Uterus (tissue), 3 donors: ENCODE measurements at regions not wholly inside any gene's neighbourhood (a gene's known extent, or its start where the extent isn't known, plus 50 kb on each side); places are given as distances from the start of the nearest gene placed in this dataset.

Experiments used
- DNase-seq, 2 donors: peaks; one replicate each; pipeline ENCODE4 v3.0.0-alpha.2; 2019 to 2020
- H3K27ac ChIP-seq, 2 donors: fragments of 200-600 bp; sonication (generic); 1 replicate in 1 of 2; 2 replicates in 1 of 2; pipeline ENCODE4 v1.5.1; 2016 to 2018
- H3K27me3 ChIP-seq, 2 donors: fragments of 200-600 bp; sonication (generic); one replicate each; pipeline ENCODE4 v1.5.1; 2018 to 2019; ENCODE audit warnings: control low read depth in 1 of 2
- H3K36me3 ChIP-seq, 2 donors: fragments of 200-600 bp; sonication (generic); one replicate each; pipeline ENCODE4 v1.5.1; 2019; ENCODE audit warnings: control low read depth in 1 of 2
- H3K4me1 ChIP-seq, 2 donors: fragments of 200-600 bp; sonication (generic); one replicate each; pipeline ENCODE4 v1.5.1; 2018 to 2019; ENCODE audit warnings: control low read depth in 1 of 2
- H3K4me3 ChIP-seq, 2 donors: fragments of 200-600 bp; sonication (generic); 1 replicate in 1 of 2; 2 replicates in 1 of 2; pipeline ENCODE4 v1.5.1; 2018 to 2019; ENCODE audit warnings: mild to moderate bottlenecking in 1 of 2
- H3K9me3 ChIP-seq, 2 donors: fragments of 200-600 bp; sonication (generic); one replicate each; pipeline ENCODE4 v1.5.1; 2019; ENCODE audit warnings: control low read depth in 1 of 2
- CTCF ChIP-seq, 4 experiments: fragments of 200-600 bp in 2 of 4; fragments of 450-650 bp in 2 of 4; sonication (generic) in 2 of 4; IDR thresholded peaks; one replicate each; pipeline ENCODE4 v1.5.1; 2016 to 2019; ENCODE audit warnings: antibody characterized with exemption in 4 of 4, mild to moderate bottlenecking in 2 of 4, moderate library complexity in 1 of 4
- POLR2A ChIP-seq, 2 donors: fragments of 450-650 bp; IDR thresholded peaks; one replicate each; pipeline ENCODE4 v1.6.1; 2016; ENCODE audit warnings: antibody characterized with exemption in 2 of 2, mild to moderate bottlenecking in 1 of 2, moderate library complexity in 1 of 2
- intact Hi-C: fragments of 100-400 bp; cut with DNase I; formaldehyde crosslinking; loops from one replicate; pipeline ENCODE4 v1.15.1; 2023; ENCODE audit warnings: low total_unique reads
- donor health status: DM: yes; HTN: yes; CAD: no.

- H3K4me3 ChIP-seq: no peak overlapping the region
- H3K27ac ChIP-seq: no peak overlapping the region
- H3K27me3 ChIP-seq: no peaks in the 10 kb centered on the region
- intact Hi-C loops: no loop called here
- H3K36me3 ChIP-seq: no peaks in the 10 kb centered on the region
- H3K4me1 ChIP-seq: no peaks in the 10 kb centered on the region
- DNase-seq: no peak
- no peaks in the 10 kb centered on the region for H3K9me3 ChIP-seq
- TF ChIP-seq CTCF (IDR thresholded peaks at IDR 0.05): no peak
- TF ChIP-seq POLR2A (IDR thresholded peaks at IDR 0.05): no peak
Measured at GRCh38 chr3:28690176-28690575, 341.6 kb upstream of the AZI2 start.

GRCh38 chr3:28698706-28699105 lies 350.1 kb upstream of the AZI2 start:
- Histone ChIP-seq H3K36me3 (no peaks in the 10 kb centered on the region), H3K9me3 (no peaks in the 10 kb centered on the region), H3K27me3 (no peaks in the 10 kb centered on the region), H3K27ac (no peak overlapping the region), H3K4me3 (no peak overlapping the region), H3K4me1 (no peaks in the 10 kb centered on the region)
- DNase-seq: no peak
- TF ChIP-seq POLR2A (IDR thresholded peaks at IDR 0.05) (no peak), CTCF (IDR thresholded peaks at IDR 0.05) (no peak)
- intact Hi-C loops: no loop called here

- TF ChIP-seq CTCF (IDR thresholded peaks at IDR 0.05): no peak
- no peak for TF ChIP-seq POLR2A (IDR thresholded peaks at IDR 0.05)
- no peak overlapping the region for H3K4me3 ChIP-seq
- H3K27ac ChIP-seq: no peak overlapping the region
- no peaks in the 10 kb centered on the region for H3K9me3 ChIP-seq
- no peaks in the 10 kb centered on the region for H3K27me3 ChIP-seq
- H3K4me1 ChIP-seq: no peaks in the 10 kb centered on the region
- no peak for DNase-seq
- no peaks in the 10 kb centered on the region for H3K36me3 ChIP-seq
- intact Hi-C loops: no loop called here
Measured at GRCh38 chr3:28699283-28699682, 350.7 kb upstream of the AZI2 start.

- no peaks in the 10 kb centered on the region for H3K36me3 ChIP-seq
- TF ChIP-seq CTCF (IDR thresholded peaks at IDR 0.05) (no peak), POLR2A (IDR thresholded peaks at IDR 0.05) (no peak)
- H3K9me3 ChIP-seq: no peaks in the 10 kb centered on the region
- H3K27ac ChIP-seq: no peak overlapping the region
- H3K4me1 ChIP-seq: no peaks in the 10 kb centered on the region
- H3K27me3 ChIP-seq: no peaks in the 10 kb centered on the region
- intact Hi-C loops: no loop called here
- H3K4me3 ChIP-seq: no peak overlapping the region
- DNase-seq: no peak
Measured at GRCh38 chr3:28700728-28701127, 352.1 kb upstream of the AZI2 start.

GRCh38 chr3:28703843-28704242 lies 355.2 kb upstream of the AZI2 start:
- H3K4me3 ChIP-seq: no peak overlapping the region
- H3K9me3 ChIP-seq: no peaks in the 10 kb centered on the region
- intact Hi-C loops: no loop called here
- H3K27ac ChIP-seq: no peak overlapping the region
- no peaks in the 10 kb centered on the region for H3K36me3 ChIP-seq
- DNase-seq: no peak
- no peaks in the 10 kb centered on the region for H3K4me1 ChIP-seq
- TF ChIP-seq CTCF (IDR thresholded peaks at IDR 0.05) (no peak), POLR2A (IDR thresholded peaks at IDR 0.05) (no peak)
- no peaks in the 10 kb centered on the region for H3K27me3 ChIP-seq
